ENCODE measurements at regions not wholly inside any gene's neighbourhood (a gene's known extent, or its start where the extent isn't known, plus 50 kb on each side); places are given as distances from the start of the nearest gene placed in this dataset.

DNA sequence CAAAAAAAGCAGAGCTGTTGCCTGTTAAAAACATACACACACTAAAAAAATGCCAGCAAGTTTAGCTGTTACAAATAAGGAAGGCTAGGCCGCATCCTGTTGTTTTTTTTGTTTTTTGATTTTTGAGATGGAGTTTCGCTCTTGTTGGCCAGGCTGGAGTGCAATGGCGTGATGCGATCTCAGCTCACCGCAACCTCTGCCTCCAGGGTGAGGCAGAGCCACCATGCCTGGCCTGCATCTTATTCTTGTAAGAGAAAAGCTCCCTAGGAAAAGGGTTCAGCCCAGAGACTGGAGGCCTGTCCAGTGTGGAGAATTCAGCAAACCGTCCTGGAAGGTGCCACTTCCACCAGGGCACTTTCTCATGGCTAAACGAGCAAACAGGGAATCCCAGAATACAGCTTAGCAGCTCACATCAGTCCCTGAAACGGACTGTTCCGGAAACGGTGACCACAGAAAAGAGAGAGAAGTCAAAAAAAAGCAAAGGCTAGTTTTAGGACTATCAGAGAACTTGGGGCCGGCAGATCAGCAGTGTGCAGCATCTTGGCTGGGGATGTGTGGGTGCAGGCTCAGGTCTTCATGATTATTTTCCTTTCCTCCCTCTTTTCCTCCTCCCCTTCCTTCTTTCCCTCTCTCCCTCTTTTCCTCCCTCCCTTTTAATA is 283.6 kb downstream of the AJAP1 start:
- Histone ChIP-seq H3K9ac (ENCODE audit: low read length) (no peak overlapping the region), H3K4me1 (ENCODE audit: control insufficient read depth, insufficient read depth, low read length) (peaks cover 6% of the 10 kb centered on the region), H3K9me3 (ENCODE audit: control insufficient read depth, insufficient read depth, low read depth, low read length) (peaks cover 4% of the 10 kb centered on the region; the same call in 1 of the 2 replicates), H3K27ac (ENCODE audit: low read depth, low read length) (no peak overlapping the region), H3K4me3 (ENCODE audit: low read depth, low read length) (no peak overlapping the region), H3K27me3 (ENCODE audit: control insufficient read depth, insufficient read depth, low read length) (no peaks in the 10 kb centered on the region), H3K36me3 (ENCODE audit: control insufficient read depth, insufficient read depth, low read length) (no peaks in the 10 kb centered on the region)

DNA sequence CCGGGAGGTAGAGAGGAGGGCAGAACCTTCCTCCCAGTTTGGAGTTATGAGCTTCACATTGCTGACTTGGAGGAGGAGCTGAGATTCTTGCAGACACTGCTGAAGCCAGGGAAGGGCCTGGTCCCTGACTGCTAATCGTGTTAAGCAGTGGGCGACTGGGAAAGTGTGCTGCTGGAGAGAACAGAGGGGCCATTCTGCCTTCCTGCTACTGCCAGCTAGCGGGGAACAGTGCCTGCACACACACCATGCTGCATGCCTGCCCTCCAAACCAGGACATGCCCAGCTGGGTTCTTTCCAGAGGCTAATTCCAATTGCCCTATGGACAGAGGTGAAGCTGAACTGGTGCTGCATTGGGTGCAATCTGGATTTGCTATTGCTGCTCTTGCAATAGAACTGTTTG is 281.4 kb downstream of the AJAP1 start:
- Histone ChIP-seq H3K4me1 (ENCODE audit: control insufficient read depth, insufficient read depth, low read length) (peaks cover 21% of the 10 kb centered on the region), H3K4me3 (ENCODE audit: low read depth, low read length) (no peak overlapping the region), H3K27ac (ENCODE audit: low read depth, low read length) (no peak overlapping the region), H3K36me3 (ENCODE audit: control insufficient read depth, insufficient read depth, low read length) (no peaks in the 10 kb centered on the region), H3K9ac (ENCODE audit: low read length) (no peak overlapping the region), H3K9me3 (ENCODE audit: control insufficient read depth, insufficient read depth, low read depth, low read length) (peaks cover 4% of the 10 kb centered on the region; the same call in 1 of the 2 replicates), H3K27me3 (ENCODE audit: control insufficient read depth, insufficient read depth, low read length) (no peaks in the 10 kb centered on the region)

DNA sequence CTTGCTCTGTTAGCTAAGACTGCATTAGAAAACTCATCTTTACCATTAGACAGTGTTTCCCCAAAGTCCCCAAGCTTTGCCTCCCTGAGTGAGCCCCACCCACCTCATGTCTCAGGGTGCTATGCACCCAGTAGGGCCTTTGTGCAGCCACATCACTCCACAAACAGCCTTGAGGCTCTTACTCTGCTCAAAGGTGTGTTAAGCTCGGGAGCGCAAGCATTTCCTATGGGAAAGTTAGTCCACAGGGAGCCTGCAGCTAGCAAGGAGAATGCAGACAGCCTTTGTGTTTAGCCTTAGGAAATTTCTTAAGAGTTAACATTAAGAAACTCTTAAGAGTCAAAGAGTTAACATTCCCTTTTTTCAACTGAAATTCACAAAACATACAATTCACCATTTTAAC is 278.8 kb downstream of the AJAP1 start:
- Histone ChIP-seq H3K9me3 (ENCODE audit: control insufficient read depth, insufficient read depth, low read depth, low read length) (no peaks in the 10 kb centered on the region), H3K27me3 (ENCODE audit: control insufficient read depth, insufficient read depth, low read length) (no peaks in the 10 kb centered on the region; the same call in 1 of the 2 replicates), H3K4me3 (ENCODE audit: low read depth, low read length) (no peak overlapping the region), H3K36me3 (ENCODE audit: control insufficient read depth, insufficient read depth, low read length) (no peaks in the 10 kb centered on the region), H3K27ac (ENCODE audit: low read depth, low read length) (no peak overlapping the region), H3K9ac (ENCODE audit: low read length) (no peak overlapping the region), H3K4me1 (ENCODE audit: control insufficient read depth, insufficient read depth, low read length) (peaks cover 21% of the 10 kb centered on the region)

DNA sequence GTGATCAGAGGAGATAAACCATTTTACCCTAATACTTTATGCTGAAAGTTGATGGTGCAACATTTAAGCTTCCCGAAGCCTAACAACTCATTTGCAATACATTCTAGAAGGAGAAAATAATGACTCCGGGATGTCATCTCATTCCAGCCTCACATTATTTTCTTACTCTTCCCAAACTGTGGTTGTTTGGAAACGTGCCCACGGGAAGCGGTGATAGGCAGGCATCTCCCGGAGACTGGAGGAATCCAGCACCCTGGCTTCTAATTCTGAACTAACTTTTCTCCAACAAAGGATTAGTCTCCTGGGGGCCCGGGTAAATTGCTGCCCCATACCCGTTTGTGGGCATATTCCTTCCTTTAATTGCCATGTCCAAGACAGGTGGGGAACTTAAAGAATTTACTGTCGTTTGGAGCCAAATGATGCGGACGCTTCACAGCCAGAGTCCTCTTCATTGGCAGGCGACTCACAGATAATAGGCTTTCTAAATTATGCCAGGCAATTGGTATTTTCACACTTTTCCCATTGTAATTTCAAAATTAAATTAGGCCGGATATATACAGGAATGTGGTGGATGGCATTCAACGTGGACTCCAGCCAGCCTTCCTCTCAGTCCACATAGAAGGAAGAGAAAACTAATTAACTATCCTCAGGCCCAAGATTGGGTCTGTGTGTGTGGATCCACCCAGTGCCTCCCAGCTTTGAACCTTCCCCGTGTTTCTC is 278.1 kb downstream of the AJAP1 start:
- Histone ChIP-seq H3K27ac (ENCODE audit: low read depth, low read length) (no peak overlapping the region), H3K9ac (ENCODE audit: low read length) (no peak overlapping the region), H3K36me3 (ENCODE audit: control insufficient read depth, insufficient read depth, low read length) (no peaks in the 10 kb centered on the region), H3K4me3 (ENCODE audit: low read depth, low read length) (no peak overlapping the region), H3K4me1 (ENCODE audit: control insufficient read depth, insufficient read depth, low read length) (peaks cover 21% of the 10 kb centered on the region), H3K9me3 (ENCODE audit: control insufficient read depth, insufficient read depth, low read depth, low read length) (no peaks in the 10 kb centered on the region), H3K27me3 (ENCODE audit: control insufficient read depth, insufficient read depth, low read length) (no peaks in the 10 kb centered on the region; the same call in 1 of the 2 replicates)

DNA sequence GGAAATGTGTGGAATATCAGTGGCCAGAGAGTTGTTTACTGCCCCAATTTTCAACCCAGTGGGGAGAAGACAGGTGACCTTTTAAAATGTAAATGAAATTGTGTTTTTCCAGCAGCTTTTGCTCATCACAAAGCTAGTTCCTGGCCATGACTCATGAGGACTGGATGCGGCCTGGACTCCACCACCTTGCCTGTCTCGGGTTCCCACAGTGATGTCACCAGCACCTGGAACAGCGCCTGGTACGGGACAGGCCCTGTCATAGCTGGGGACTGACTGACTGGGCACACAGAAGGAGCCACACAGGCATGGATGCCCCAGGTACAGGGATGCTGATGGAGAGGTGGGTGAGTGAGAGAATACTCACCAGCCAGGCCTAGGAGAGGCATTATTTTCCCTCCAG is 277.1 kb downstream of the AJAP1 start:
- Histone ChIP-seq H3K9me3 (ENCODE audit: control insufficient read depth, insufficient read depth, low read depth, low read length) (no peaks in the 10 kb centered on the region), H3K4me1 (ENCODE audit: control insufficient read depth, insufficient read depth, low read length) (peaks cover 21% of the 10 kb centered on the region), H3K9ac (ENCODE audit: low read length) (no peak overlapping the region), H3K4me3 (ENCODE audit: low read depth, low read length) (no peak overlapping the region), H3K27ac (ENCODE audit: low read depth, low read length) (no peak overlapping the region), H3K36me3 (ENCODE audit: control insufficient read depth, insufficient read depth, low read length) (no peaks in the 10 kb centered on the region), H3K27me3 (ENCODE audit: control insufficient read depth, insufficient read depth, low read length) (no peaks in the 10 kb centered on the region; the same call in 1 of the 2 replicates)

DNA sequence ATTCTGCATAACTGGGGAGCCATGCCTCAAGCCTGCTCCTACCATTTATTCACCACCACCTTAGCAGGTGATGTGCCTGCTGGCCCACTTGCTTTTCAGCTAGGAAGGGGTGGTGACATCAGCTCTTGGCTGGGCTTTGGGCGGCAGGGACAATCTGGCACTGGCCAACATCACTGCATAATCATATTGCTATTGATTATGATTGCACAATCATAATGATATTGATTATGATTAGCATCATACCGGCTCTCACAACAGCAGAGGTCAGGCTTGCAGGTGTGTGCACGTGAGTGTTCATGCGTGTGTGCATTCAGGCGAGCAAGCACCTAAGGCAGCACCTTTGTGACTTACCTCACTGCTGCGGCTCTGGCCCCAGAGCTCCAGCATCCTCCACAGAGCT is 273.8 kb downstream of the AJAP1 start:
- no peak overlapping the region for H3K27ac ChIP-seq (ENCODE audit: low read depth, low read length)
- peaks cover 17% of the 10 kb centered on the region for H3K4me1 ChIP-seq (ENCODE audit: control insufficient read depth, insufficient read depth, low read length)
- no peak overlapping the region for H3K4me3 ChIP-seq (ENCODE audit: low read depth, low read length)
- no peaks in the 10 kb centered on the region for H3K36me3 ChIP-seq (ENCODE audit: control insufficient read depth, insufficient read depth, low read length)
- H3K9me3 ChIP-seq (ENCODE audit: control insufficient read depth, insufficient read depth, low read depth, low read length), result no peaks in the 10 kb centered on the region
- no peaks in the 10 kb centered on the region; the same call in 1 of the 2 replicates for H3K27me3 ChIP-seq (ENCODE audit: control insufficient read depth, insufficient read depth, low read length)
- no peak overlapping the region for H3K9ac ChIP-seq (ENCODE audit: low read length)

DNA sequence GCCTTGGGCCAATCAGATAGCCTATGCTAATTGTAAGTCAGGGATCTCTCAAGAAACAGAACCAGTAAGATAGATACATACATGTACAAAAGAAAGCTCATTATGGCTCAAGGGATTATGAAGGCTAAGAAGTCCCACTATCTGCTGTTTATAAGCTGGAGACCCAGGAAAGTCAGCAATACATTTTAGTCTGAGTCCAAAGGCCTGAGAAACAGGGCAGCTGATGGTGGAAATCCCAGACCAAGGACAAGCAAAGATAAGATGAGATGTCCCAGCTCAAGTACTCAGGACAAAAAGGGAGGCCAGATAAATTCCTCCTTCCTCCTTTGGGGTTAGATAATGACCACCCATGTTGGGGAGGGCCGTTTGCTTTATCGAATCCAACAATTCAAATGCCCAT is 269.9 kb downstream of the AJAP1 start:
- no peaks in the 10 kb centered on the region for H3K4me1 ChIP-seq (ENCODE audit: control insufficient read depth, insufficient read depth, low read length)
- peaks cover 24% of the 10 kb centered on the region for H3K9me3 ChIP-seq (ENCODE audit: control insufficient read depth, insufficient read depth, low read depth, low read length)

DNA sequence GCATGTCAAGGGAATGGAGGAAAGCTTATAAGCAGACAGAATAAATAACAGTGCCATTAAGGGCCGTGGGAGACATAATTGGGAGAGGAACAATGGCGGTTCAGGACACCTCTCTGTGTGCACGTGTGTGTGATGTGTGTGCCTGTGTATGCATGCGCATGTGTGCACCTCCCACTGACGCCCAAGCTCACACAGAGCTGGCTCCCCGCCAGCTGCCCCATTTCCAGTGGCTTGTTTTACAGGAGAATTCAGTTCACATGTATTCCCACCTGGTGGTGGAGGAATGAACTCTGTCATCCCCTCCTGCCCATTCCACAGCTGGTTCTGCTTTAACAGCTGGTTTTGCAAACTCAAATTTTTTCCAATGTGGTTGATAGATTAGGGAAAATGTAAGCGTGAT is 262.2 kb downstream of the AJAP1 start:
- Histone ChIP-seq H3K4me1 (ENCODE audit: control insufficient read depth, insufficient read depth, low read length) (no peaks in the 10 kb centered on the region), H3K4me3 (ENCODE audit: low read depth, low read length) (no peak overlapping the region), H3K27ac (ENCODE audit: low read depth, low read length) (no peak overlapping the region), H3K9me3 (ENCODE audit: control insufficient read depth, insufficient read depth, low read depth, low read length) (peaks cover 46% of the 10 kb centered on the region), H3K9ac (ENCODE audit: low read length) (no peak overlapping the region), H3K27me3 (ENCODE audit: control insufficient read depth, insufficient read depth, low read length) (no peaks in the 10 kb centered on the region), H3K36me3 (ENCODE audit: control insufficient read depth, insufficient read depth, low read length) (no peaks in the 10 kb centered on the region)

More for the DNA sequence above, 269.9 kb downstream of the AJAP1 start:
- Histone ChIP-seq H3K27me3 (ENCODE audit: control insufficient read depth, insufficient read depth, low read length) (no peaks in the 10 kb centered on the region), H3K36me3 (ENCODE audit: control insufficient read depth, insufficient read depth, low read length) (no peaks in the 10 kb centered on the region), H3K4me3 (ENCODE audit: low read depth, low read length) (no peak overlapping the region), H3K27ac (ENCODE audit: low read depth, low read length) (no peak overlapping the region), H3K9ac (ENCODE audit: low read length) (no peak overlapping the region)

DNA sequence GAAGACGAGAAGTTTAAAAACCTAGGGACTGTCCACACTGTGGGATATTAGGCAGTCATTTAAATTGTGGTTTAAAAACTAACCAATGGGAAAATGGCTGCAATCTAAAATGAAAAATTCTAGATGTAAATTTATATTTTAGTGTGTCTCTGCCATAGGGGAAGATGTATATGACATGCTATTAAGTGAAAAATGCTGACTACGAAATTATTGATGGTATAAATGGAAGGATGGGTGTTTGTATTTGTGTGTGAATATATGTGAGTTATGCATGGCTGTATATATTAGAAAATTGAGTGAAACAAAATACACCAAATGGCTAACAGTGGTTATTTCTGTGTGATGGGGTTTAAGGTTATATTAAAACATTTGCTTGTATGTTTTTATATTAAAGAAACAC is 260.7 kb downstream of the AJAP1 start:
- no peak overlapping the region for H3K4me3 ChIP-seq (ENCODE audit: low read depth, low read length)
- peaks cover 42% of the 10 kb centered on the region for H3K9me3 ChIP-seq (ENCODE audit: control insufficient read depth, insufficient read depth, low read depth, low read length)
- no peaks in the 10 kb centered on the region for H3K36me3 ChIP-seq (ENCODE audit: control insufficient read depth, insufficient read depth, low read length)
- H3K27me3 ChIP-seq (ENCODE audit: control insufficient read depth, insufficient read depth, low read length), result no peaks in the 10 kb centered on the region
- no peaks in the 10 kb centered on the region for H3K4me1 ChIP-seq (ENCODE audit: control insufficient read depth, insufficient read depth, low read length)
- no peak overlapping the region for H3K9ac ChIP-seq (ENCODE audit: low read length)
- no peak overlapping the region for H3K27ac ChIP-seq (ENCODE audit: low read depth, low read length)

DNA sequence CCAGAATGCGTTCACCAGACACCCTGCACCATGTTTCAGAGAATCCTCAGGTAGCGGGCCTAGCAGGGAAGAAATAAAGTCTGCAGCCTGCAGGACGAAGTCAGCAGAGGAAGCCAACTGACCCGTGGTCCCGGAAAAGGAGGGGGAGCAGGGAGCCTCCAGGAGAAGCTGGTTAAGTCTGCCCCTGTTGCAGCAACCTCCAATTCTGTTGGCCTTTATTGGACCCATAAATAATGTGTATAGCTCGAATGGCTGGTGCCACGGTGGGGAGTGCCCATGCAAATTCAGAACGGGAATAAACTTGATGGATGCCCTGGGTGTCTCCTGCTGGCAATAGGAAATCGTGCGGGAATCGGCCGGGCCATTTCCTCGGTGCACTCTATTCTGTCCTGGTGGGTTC is 254.1 kb downstream of the AJAP1 start:
- Histone ChIP-seq H3K4me3 (ENCODE audit: low read depth, low read length) (no peak overlapping the region), H3K9ac (ENCODE audit: low read length) (no peak overlapping the region), H3K4me1 (ENCODE audit: control insufficient read depth, insufficient read depth, low read length) (no peaks in the 10 kb centered on the region), H3K36me3 (ENCODE audit: control insufficient read depth, insufficient read depth, low read length) (no peaks in the 10 kb centered on the region), H3K9me3 (ENCODE audit: control insufficient read depth, insufficient read depth, low read depth, low read length) (peaks cover 19% of the 10 kb centered on the region; the same call in 1 of the 2 replicates), H3K27me3 (ENCODE audit: control insufficient read depth, insufficient read depth, low read length) (no peaks in the 10 kb centered on the region), H3K27ac (ENCODE audit: low read depth, low read length) (no peak overlapping the region)

DNA sequence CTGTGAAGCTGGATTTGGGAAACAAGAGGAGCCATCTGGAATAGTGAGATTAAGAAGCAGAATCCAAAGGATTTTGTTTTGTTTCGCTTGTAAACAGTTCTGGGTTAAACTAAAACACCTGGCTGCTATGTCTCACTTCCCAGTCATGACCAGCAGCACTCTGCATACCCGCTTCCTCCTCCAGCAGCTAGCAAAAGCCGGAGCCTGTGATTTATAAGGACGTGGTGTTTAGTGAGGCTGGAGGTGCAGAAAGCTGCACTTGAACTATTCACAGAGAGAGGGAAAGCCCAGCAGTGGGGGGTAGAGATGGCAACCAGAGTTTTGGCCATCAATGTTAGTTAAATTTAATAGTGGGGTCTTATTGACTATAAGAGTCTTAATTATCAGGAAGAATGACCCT is 240.2 kb downstream of the AJAP1 start:
- H3K36me3 ChIP-seq (ENCODE audit: control insufficient read depth, insufficient read depth, low read length), result no peaks in the 10 kb centered on the region
- H3K9ac ChIP-seq (ENCODE audit: low read length), result no peak overlapping the region
- peaks cover 24% of the 10 kb centered on the region for H3K9me3 ChIP-seq (ENCODE audit: control insufficient read depth, insufficient read depth, low read depth, low read length)
- no peak overlapping the region for H3K4me3 ChIP-seq (ENCODE audit: low read depth, low read length)
- no peak overlapping the region for H3K27ac ChIP-seq (ENCODE audit: low read depth, low read length)
- H3K4me1 ChIP-seq (ENCODE audit: control insufficient read depth, insufficient read depth, low read length), result peaks cover 10% of the 10 kb centered on the region
- H3K27me3 ChIP-seq (ENCODE audit: control insufficient read depth, insufficient read depth, low read length), result no peaks in the 10 kb centered on the region

Data from HUES6 (cell line).